Colonic mucosa (tissue), 4 donors: ENCODE measurements at regions not wholly inside any gene's neighbourhood (a gene's known extent, or its start where the extent isn't known, plus 50 kb on each side); places are given as distances from the start of the nearest gene placed in this dataset.
"Not testable (repeated sequence)": the region's sequence is repeated elsewhere in the genome, so short reads cannot be mapped to it uniquely, and the experiment has no call there.

ENCODE experiments used
- DNase-seq: peaks from one replicate; pipeline ENCODE4 v3.0.0-alpha.2; 2020
- H3K27ac ChIP-seq: fragments of 200-600 bp; one replicate; pipeline ENCODE4 v1.8.0; 2021
- H3K27me3 ChIP-seq: fragments of 200-600 bp; one replicate; pipeline ENCODE4 v1.8.0; 2021
- H3K36me3 ChIP-seq: fragments of 200-600 bp; one replicate; pipeline ENCODE4 v1.8.0; 2021
- H3K4me1 ChIP-seq: fragments of 200-600 bp; one replicate; pipeline ENCODE4 v1.8.0; 2021; ENCODE audit warnings: mild to moderate bottlenecking
- H3K4me3 ChIP-seq: fragments of 200-600 bp; one replicate; pipeline ENCODE4 v1.8.0; 2021
- H3K9ac ChIP-seq, 2 donors: one replicate each; pipeline ENCODE4 v1.7.0; 2013; ENCODE audit warnings: control low read depth in 2 of 2, low read depth in 2 of 2, low read length in 2 of 2
- H3K9me3 ChIP-seq: fragments of 200-600 bp; one replicate; pipeline ENCODE4 v1.8.0; 2021
- intact Hi-C: fragments of 100-400 bp; cut with DNase I; formaldehyde crosslinking; loops from one replicate; pipeline ENCODE4 v1.14.1; 2022
- TF ChIP-seq, protein P1 (sequence below): fragments of 200-600 bp; IDR thresholded peaks from one replicate; pipeline ENCODE4 v1.8.0; 2022; ENCODE audit warnings: antibody characterized with exemption, mild to moderate bottlenecking
- donor health status: healthy.
- donor health status: DM: no; HTN: no; CAD: no.
- donor health status: DM: no; HTN: no; CAD: no.

GRCh38 chr11:110358336-110358735 lies 61.9 kb upstream of the RDX start:
- intact Hi-C loops, result no loop called here
- no peak overlapping the region for H3K9ac ChIP-seq
- H3K27me3 ChIP-seq, result no peaks in the 10 kb centered on the region
- no peaks in the 10 kb centered on the region for H3K4me1 ChIP-seq
- H3K36me3 ChIP-seq, result no peaks in the 10 kb centered on the region
- TF ChIP-seq, protein P1, sequence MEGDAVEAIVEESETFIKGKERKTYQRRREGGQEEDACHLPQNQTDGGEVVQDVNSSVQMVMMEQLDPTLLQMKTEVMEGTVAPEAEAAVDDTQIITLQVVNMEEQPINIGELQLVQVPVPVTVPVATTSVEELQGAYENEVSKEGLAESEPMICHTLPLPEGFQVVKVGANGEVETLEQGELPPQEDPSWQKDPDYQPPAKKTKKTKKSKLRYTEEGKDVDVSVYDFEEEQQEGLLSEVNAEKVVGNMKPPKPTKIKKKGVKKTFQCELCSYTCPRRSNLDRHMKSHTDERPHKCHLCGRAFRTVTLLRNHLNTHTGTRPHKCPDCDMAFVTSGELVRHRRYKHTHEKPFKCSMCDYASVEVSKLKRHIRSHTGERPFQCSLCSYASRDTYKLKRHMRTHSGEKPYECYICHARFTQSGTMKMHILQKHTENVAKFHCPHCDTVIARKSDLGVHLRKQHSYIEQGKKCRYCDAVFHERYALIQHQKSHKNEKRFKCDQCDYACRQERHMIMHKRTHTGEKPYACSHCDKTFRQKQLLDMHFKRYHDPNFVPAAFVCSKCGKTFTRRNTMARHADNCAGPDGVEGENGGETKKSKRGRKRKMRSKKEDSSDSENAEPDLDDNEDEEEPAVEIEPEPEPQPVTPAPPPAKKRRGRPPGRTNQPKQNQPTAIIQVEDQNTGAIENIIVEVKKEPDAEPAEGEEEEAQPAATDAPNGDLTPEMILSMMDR, result no peak
- no peak overlapping the region for H3K27ac ChIP-seq
- H3K9me3 ChIP-seq, result no peaks in the 10 kb centered on the region
- DNase-seq, result no peak
- H3K4me3 ChIP-seq, result no peak overlapping the region

GRCh38 chr11:110360781-110361408 lies 64.5 kb upstream of the RDX start:
- H3K9me3 ChIP-seq, DNase-seq, H3K4me3 ChIP-seq, H3K4me1 ChIP-seq, H3K27ac ChIP-seq, H3K36me3 ChIP-seq, H3K27me3 ChIP-seq, intact Hi-C loops, H3K9ac ChIP-seq: not testable (repeated sequence)

DNA sequence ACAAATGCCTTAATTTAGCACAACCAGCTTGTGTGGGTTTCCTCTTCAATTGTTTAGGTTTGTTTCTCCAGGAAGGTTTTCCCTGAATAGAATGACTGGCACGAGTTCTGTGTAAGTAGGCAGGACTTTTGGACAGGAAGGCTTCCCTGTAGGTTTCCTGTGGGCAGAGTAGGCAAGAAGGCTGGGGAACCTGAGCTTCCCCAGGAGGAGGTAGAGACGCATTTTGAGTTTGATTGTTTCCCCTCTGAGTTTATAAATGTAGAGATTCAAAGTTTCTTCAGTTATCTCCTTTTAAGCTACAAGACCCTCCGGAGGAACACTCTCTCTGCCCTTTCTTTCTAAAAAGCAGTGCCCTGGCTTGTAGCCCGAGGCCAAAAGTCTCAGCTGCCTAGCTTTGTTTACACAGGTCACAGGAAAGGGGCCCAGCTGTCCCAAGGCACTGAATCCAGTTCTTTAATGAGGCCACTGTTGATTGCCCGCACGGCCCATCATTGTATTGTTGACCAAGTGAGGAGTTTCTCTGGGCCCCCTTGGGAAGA lies 66.6 kb upstream of the RDX start:
- Histone ChIP-seq H3K9ac (no peak overlapping the region), H3K4me3 (no peak overlapping the region), H3K27ac (no peak overlapping the region), H3K36me3 (no peaks in the 10 kb centered on the region), H3K4me1 (no peaks in the 10 kb centered on the region), H3K27me3 (no peaks in the 10 kb centered on the region), H3K9me3 (no peaks in the 10 kb centered on the region)
- intact Hi-C loops, result no loop called here
- no peak for DNase-seq
- TF ChIP-seq, protein P1, result no peak

DNA sequence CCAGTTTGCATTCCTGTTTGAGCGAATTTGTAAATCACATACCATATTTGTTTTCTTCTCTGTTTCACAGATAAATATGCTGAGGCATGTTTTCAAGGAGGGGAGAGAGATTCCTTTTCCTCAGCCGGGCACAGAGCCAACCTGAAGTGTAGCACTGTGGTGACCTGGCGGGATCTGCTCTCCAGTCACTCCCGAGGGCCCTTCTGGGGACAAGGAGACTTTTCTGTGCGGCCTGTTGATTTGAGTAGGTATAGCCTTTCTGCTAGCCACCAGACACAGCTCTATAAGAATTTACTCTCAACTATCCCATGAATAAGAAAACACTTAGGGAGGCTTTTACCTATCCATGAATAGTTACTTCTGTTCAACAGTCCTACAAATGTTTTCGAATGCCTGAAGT lies 63.5 kb upstream of the FDX1 start:
- intact Hi-C loops, result no loop called here
- DNase-seq, result no peak
- TF ChIP-seq, protein P1, result no peak
- no peak overlapping the region for H3K4me3 ChIP-seq
- H3K27ac ChIP-seq, result no peak overlapping the region
- H3K9me3 ChIP-seq, result no peaks in the 10 kb centered on the region
- H3K27me3 ChIP-seq, result no peaks in the 10 kb centered on the region
- H3K4me1 ChIP-seq, result no peaks in the 10 kb centered on the region
- H3K9ac ChIP-seq, result no peak overlapping the region
- H3K36me3 ChIP-seq, result no peaks in the 10 kb centered on the region

- intact Hi-C loops, result no loop called here
- Histone ChIP-seq H3K4me3 (no peak overlapping the region), H3K4me1 (no peaks in the 10 kb centered on the region), H3K9ac (no peak overlapping the region), H3K27ac (no peak overlapping the region), H3K9me3 (no peaks in the 10 kb centered on the region), H3K36me3 (no peaks in the 10 kb centered on the region), H3K27me3 (no peaks in the 10 kb centered on the region)
- no peak for DNase-seq
- TF ChIP-seq, protein P1, result no peak
These were observed 62.2 kb upstream of the FDX1 start for GRCh38 chr11:110367571-110367970.

DNA sequence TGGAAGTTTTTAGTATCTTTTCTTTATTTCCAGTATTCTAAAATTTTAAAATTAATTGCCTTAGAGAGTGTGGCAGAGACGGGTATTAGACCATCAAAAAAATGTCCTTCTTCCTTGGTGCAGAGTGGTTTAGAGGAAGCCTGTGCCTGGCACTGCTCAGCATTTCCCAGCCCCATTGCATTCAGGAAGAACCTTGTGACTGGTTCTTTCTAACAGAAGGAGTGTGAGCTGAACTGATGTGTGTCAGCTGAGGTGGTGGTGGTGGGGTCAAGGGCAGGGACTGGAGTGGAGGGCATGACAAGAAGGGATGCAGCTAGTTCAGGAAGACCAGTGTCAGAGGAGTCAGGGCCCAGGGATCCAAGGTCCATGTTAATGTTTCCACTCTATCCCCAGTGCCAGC lies 58.7 kb upstream of the FDX1 start:
- no peaks in the 10 kb centered on the region for H3K4me1 ChIP-seq
- H3K27me3 ChIP-seq, result no peaks in the 10 kb centered on the region
- no peaks in the 10 kb centered on the region for H3K9me3 ChIP-seq
- TF ChIP-seq, protein P1, result no peak
- H3K36me3 ChIP-seq, result no peaks in the 10 kb centered on the region
- no peak overlapping the region for H3K4me3 ChIP-seq
- intact Hi-C loops, result no loop called here
- H3K27ac ChIP-seq, result no peak overlapping the region
- no peak overlapping the region for H3K9ac ChIP-seq
- no peak for DNase-seq
